Thyroid gland (tissue), 4 donors: ENCODE measurements at regions not wholly inside any gene's neighbourhood (a gene's known extent, or its start where the extent isn't known, plus 50 kb on each side); places are given as distances from the start of the nearest gene placed in this dataset.

ENCODE experiments used
- POLR2A ChIP-seq, 2 donors: fragments of 450-650 bp; IDR thresholded peaks; one replicate each; pipeline ENCODE4 v1.6.1; 2017; ENCODE audit warnings: antibody characterized with exemption in 2 of 2, mild to moderate bottlenecking in 2 of 2, moderate library complexity in 1 of 2
- TF ChIP-seq, protein P1 (sequence below), 6 experiments: fragments of 200-600 bp in 3 of 6; fragments of 450-650 bp in 3 of 6; sonication (generic) in 3 of 6; IDR thresholded peaks; one replicate each; pipeline ENCODE4 v1.5.1; 2016 to 2019; ENCODE audit warnings: antibody characterized with exemption in 6 of 6, mild to moderate bottlenecking in 2 of 6, inconsistent platforms in 1 of 6, moderate library complexity in 1 of 6

- TF ChIP-seq, protein P1, sequence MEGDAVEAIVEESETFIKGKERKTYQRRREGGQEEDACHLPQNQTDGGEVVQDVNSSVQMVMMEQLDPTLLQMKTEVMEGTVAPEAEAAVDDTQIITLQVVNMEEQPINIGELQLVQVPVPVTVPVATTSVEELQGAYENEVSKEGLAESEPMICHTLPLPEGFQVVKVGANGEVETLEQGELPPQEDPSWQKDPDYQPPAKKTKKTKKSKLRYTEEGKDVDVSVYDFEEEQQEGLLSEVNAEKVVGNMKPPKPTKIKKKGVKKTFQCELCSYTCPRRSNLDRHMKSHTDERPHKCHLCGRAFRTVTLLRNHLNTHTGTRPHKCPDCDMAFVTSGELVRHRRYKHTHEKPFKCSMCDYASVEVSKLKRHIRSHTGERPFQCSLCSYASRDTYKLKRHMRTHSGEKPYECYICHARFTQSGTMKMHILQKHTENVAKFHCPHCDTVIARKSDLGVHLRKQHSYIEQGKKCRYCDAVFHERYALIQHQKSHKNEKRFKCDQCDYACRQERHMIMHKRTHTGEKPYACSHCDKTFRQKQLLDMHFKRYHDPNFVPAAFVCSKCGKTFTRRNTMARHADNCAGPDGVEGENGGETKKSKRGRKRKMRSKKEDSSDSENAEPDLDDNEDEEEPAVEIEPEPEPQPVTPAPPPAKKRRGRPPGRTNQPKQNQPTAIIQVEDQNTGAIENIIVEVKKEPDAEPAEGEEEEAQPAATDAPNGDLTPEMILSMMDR (IDR thresholded peaks at IDR 0.05), result no peak
- TF ChIP-seq POLR2A (IDR thresholded peaks at IDR 0.05), result no peak
These were observed 138.7 kb downstream of the RFPL4B start for GRCh38 chr6:112485827-112486212.
